ENCODE measurements at regions not wholly inside any gene's neighbourhood (a gene's known extent, or its start where the extent isn't known, plus 50 kb on each side); places are given as distances from the start of the nearest gene placed in this dataset.

DNA sequence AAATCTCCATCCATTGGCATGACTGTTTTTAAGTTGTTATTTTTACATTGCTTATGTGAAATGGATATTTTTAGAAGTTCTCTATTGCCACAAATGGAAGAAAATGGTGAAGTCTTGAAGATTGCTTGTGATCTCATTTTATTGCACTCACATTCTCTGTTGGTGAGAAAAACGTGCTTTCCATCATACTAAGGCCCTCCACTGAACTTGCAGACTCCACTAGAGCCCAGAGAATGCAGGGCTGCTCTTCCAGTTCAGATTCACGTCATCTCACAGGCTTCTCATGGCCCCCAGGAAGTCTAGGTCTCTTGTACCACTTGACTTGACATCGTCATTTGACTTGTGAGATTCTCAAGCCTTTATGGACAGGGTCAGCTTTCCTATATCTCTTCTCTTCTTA lies 254.8 kb upstream of the COPS8 start:
- no peak for TF ChIP-seq EZH2 (IDR thresholded peaks at IDR 0.05; ENCODE audit: low read length, missing control alignments)
- TF ChIP-seq, protein P1, sequence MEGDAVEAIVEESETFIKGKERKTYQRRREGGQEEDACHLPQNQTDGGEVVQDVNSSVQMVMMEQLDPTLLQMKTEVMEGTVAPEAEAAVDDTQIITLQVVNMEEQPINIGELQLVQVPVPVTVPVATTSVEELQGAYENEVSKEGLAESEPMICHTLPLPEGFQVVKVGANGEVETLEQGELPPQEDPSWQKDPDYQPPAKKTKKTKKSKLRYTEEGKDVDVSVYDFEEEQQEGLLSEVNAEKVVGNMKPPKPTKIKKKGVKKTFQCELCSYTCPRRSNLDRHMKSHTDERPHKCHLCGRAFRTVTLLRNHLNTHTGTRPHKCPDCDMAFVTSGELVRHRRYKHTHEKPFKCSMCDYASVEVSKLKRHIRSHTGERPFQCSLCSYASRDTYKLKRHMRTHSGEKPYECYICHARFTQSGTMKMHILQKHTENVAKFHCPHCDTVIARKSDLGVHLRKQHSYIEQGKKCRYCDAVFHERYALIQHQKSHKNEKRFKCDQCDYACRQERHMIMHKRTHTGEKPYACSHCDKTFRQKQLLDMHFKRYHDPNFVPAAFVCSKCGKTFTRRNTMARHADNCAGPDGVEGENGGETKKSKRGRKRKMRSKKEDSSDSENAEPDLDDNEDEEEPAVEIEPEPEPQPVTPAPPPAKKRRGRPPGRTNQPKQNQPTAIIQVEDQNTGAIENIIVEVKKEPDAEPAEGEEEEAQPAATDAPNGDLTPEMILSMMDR (conservative IDR thresholded peaks at IDR 0.05 in 1 of 2, IDR thresholded peaks at IDR 0.05 in 1 of 2; ENCODE audit: low read depth in 1 of 2, low read length in 2 of 2): no peak
- no peak for DNase-seq (ENCODE audit: low read depth in 2 of 2)
- no peak overlapping the region for H3K27ac ChIP-seq (ENCODE audit: insufficient read depth, low read length)
- H3K9me3 ChIP-seq (ENCODE audit: control insufficient read depth, insufficient read depth, low read depth, low read length): no peaks in the 10 kb centered on the region
- no peaks in the 10 kb centered on the region for H3K79me2 ChIP-seq (ENCODE audit: control insufficient read depth, insufficient read depth, low read length)
- H3K36me3 ChIP-seq (ENCODE audit: control insufficient read depth, insufficient read depth, low read length): no peaks in the 10 kb centered on the region
- no peak overlapping the region for H3K4me2 ChIP-seq (ENCODE audit: extremely low read depth, insufficient read depth, low read length)
- no peaks in the 10 kb centered on the region for H4K20me1 ChIP-seq (ENCODE audit: control insufficient read depth, extremely low read depth, insufficient read depth, low read length)
- no peaks in the 10 kb centered on the region for H3K4me1 ChIP-seq (ENCODE audit: control insufficient read depth, extremely low read depth, insufficient read depth, low read length)
- H3K4me3 ChIP-seq (replicated peaks in 1 of 4; ENCODE audit: control extremely low read depth in 1 of 4, insufficient read depth in 1 of 4, low read depth in 3 of 4, low read length in 4 of 4): no peak overlapping the region
- no peak overlapping the region for H3K9ac ChIP-seq (ENCODE audit: insufficient read depth, low read length)
- H2AFZ ChIP-seq (ENCODE audit: low read length): no peak overlapping the region
- peaks cover 2% of the 10 kb centered on the region for H3K27me3 ChIP-seq (ENCODE audit: control insufficient read depth, insufficient read depth, low read length)

- Histone ChIP-seq H3K27me3 (ENCODE audit: control insufficient read depth, insufficient read depth, low read length) (peaks cover 2% of the 10 kb centered on the region), H3K4me3 (replicated peaks in 1 of 4; ENCODE audit: control extremely low read depth in 1 of 4, insufficient read depth in 1 of 4, low read depth in 3 of 4, low read length in 4 of 4) (no peak overlapping the region), H4K20me1 (ENCODE audit: control insufficient read depth, extremely low read depth, insufficient read depth, low read length) (no peaks in the 10 kb centered on the region), H3K79me2 (ENCODE audit: control insufficient read depth, insufficient read depth, low read length) (no peaks in the 10 kb centered on the region), H3K4me1 (ENCODE audit: control insufficient read depth, extremely low read depth, insufficient read depth, low read length) (no peaks in the 10 kb centered on the region), H3K27ac (ENCODE audit: insufficient read depth, low read length) (no peak overlapping the region), H3K9ac (ENCODE audit: insufficient read depth, low read length) (no peak overlapping the region), H2AFZ (ENCODE audit: low read length) (no peak overlapping the region), H3K36me3 (ENCODE audit: control insufficient read depth, insufficient read depth, low read length) (no peaks in the 10 kb centered on the region), H3K9me3 (ENCODE audit: control insufficient read depth, insufficient read depth, low read depth, low read length) (no peaks in the 10 kb centered on the region), H3K4me2 (ENCODE audit: extremely low read depth, insufficient read depth, low read length) (no peak overlapping the region)
- TF ChIP-seq, protein P1 (conservative IDR thresholded peaks at IDR 0.05 in 1 of 2, IDR thresholded peaks at IDR 0.05 in 1 of 2; ENCODE audit: low read depth in 1 of 2, low read length in 2 of 2): no peak
- no peak for TF ChIP-seq EZH2 (IDR thresholded peaks at IDR 0.05; ENCODE audit: low read length, missing control alignments)
- no peak for DNase-seq (ENCODE audit: low read depth in 2 of 2)
These were observed 254.0 kb upstream of the COPS8 start for GRCh38 chr2:236831698-236832097.

DNA sequence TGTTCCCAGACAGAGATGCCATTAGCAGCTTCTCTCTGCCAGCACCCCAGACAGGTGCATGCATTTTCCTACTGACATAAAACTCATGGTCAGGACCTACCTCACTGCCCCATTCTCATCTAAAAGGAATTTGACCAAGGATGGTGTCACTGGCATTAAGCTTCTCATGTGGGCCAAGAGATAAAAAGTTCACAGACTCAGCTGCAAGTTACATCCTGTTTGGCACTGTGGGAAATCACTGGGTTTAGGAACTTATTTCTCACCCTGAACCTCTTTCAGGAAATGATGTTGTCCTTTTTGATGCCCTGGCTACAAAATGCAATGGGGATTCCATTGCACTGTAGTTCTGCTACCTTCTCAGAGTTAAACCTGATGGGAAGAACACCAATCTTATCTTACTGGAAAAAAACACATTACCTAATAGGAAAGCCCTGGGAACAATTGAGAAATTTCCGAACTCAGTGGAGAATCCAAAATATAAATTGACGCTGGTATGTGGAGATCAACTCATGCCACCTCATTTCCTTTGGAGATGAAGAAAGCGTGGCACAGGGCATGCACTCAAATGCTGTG lies 252.1 kb upstream of the COPS8 start:
- peak in 1 of 2 donors; percentile 62 for DNase-seq (ENCODE audit: low read depth in 2 of 2)
- H3K27me3 ChIP-seq (ENCODE audit: control insufficient read depth, insufficient read depth, low read length): peaks cover 2% of the 10 kb centered on the region

More for the DNA sequence above, 252.1 kb upstream of the COPS8 start:
- Histone ChIP-seq H3K4me3 (replicated peaks in 1 of 4; ENCODE audit: control extremely low read depth in 1 of 4, insufficient read depth in 1 of 4, low read depth in 3 of 4, low read length in 4 of 4) (no peak overlapping the region), H4K20me1 (ENCODE audit: control insufficient read depth, extremely low read depth, insufficient read depth, low read length) (no peaks in the 10 kb centered on the region), H3K27ac (ENCODE audit: insufficient read depth, low read length) (no peak overlapping the region), H3K9ac (ENCODE audit: insufficient read depth, low read length) (no peak overlapping the region), H3K4me2 (ENCODE audit: extremely low read depth, insufficient read depth, low read length) (no peak overlapping the region), H3K4me1 (ENCODE audit: control insufficient read depth, extremely low read depth, insufficient read depth, low read length) (no peaks in the 10 kb centered on the region), H3K36me3 (ENCODE audit: control insufficient read depth, insufficient read depth, low read length) (no peaks in the 10 kb centered on the region), H3K9me3 (ENCODE audit: control insufficient read depth, insufficient read depth, low read depth, low read length) (no peaks in the 10 kb centered on the region), H2AFZ (ENCODE audit: low read length) (no peak overlapping the region), H3K79me2 (ENCODE audit: control insufficient read depth, insufficient read depth, low read length) (no peaks in the 10 kb centered on the region)
- TF ChIP-seq, protein P1 (conservative IDR thresholded peaks at IDR 0.05 in 1 of 2, IDR thresholded peaks at IDR 0.05 in 1 of 2; ENCODE audit: low read depth in 1 of 2, low read length in 2 of 2): no peak
- TF ChIP-seq EZH2 (IDR thresholded peaks at IDR 0.05; ENCODE audit: low read length, missing control alignments): no peak

All from fibroblast of lung (primary cell).